H1 (cell line): ENCODE measurements at regions not wholly inside any gene's neighbourhood (a gene's known extent, or its start where the extent isn't known, plus 50 kb on each side); places are given as distances from the start of the nearest gene placed in this dataset.

ENCODE experiments used
- CTCF ChIA-PET: fragments of 300-600 bp; sonication (Branson Sonifier 250); formaldehyde crosslinking; loops from one replicate; lab custom pipeline; 2021; ENCODE audit not compliant: partially characterized antibody; lab: Charles Lee
- POLR2A ChIA-PET: fragments of 300-600 bp; sonication (Branson Sonifier 250); formaldehyde crosslinking; loops from one replicate; lab custom pipeline; 2021; ENCODE audit warnings: inconsistent platforms; ENCODE audit not compliant: partially characterized antibody; lab: Charles Lee
- DNase-seq, 2 experiments: peaks; one replicate each; pipeline versions ENCODE4 v3.0.0 to v3.0.0-alpha.2; 2010 to 2022; ENCODE audit warnings: low spot score in 2 of 2, low read depth in 1 of 2, mixed read lengths in 1 of 2
- FAIRE-seq: peaks from 2 replicates; lab custom pipeline; 2011; peaks lifted over from hg19 to GRCh38; lab: Jason Lieb, UNC
- H2AFZ ChIP-seq: 2 replicates; pipeline ENCODE4 v1.8.1; 2012; ENCODE audit warnings: low read length, inconsistent platforms
- H2AK5ac ChIP-seq: 2 replicates; pipeline ENCODE4 v1.6.1; 2013; ENCODE audit warnings: low read depth, low read length
- H2BK120ac ChIP-seq: replicated peaks from 2 replicates; pipeline ENCODE3; 2013; ENCODE audit warnings: low read depth, low read length, inconsistent platforms
- H2BK12ac ChIP-seq: 2 replicates; pipeline ENCODE4 v1.6.1; 2013; ENCODE audit warnings: low read depth, low read length
- H2BK15ac ChIP-seq: 2 replicates; pipeline ENCODE4 v1.6.1; 2013; ENCODE audit warnings: low read length
- H2BK20ac ChIP-seq: 2 replicates; pipeline ENCODE4 v1.6.1; 2013; ENCODE audit warnings: low read length
- H2BK5ac ChIP-seq: 2 replicates; pipeline ENCODE4 v1.6.1; 2013; ENCODE audit warnings: low read depth, low read length
- H3K14ac ChIP-seq: 2 replicates; pipeline ENCODE4 v1.6.1; 2013; ENCODE audit warnings: inconsistent platforms; ENCODE audit not compliant: insufficient read length
- H3K18ac ChIP-seq: 2 replicates; pipeline ENCODE4 v1.6.1; 2013; ENCODE audit warnings: low read length; ENCODE audit errors: extremely low read depth
- H3K23ac ChIP-seq: 2 replicates; pipeline ENCODE4 v1.6.1; 2013; ENCODE audit warnings: inconsistent platforms; ENCODE audit not compliant: insufficient read length
- H3K23me2 ChIP-seq: 2 replicates; pipeline ENCODE4 v1.6.1; 2013; ENCODE audit warnings: low read depth, low read length
- H3K27ac ChIP-seq: 2 replicates; pipeline ENCODE4 v1.6.1; 2011; ENCODE audit warnings: low read depth, low read length, inconsistent platforms
- H3K27me3 ChIP-seq, 4 experiments: replicated peaks in 1 of 4; 1 replicate in 1 of 4; 2 replicates in 3 of 4; pipeline versions ENCODE4 v1.6.1 to v1.8.1; 2011 to 2013; ENCODE audit warnings: low read length in 3 of 4, mild to moderate bottlenecking in 3 of 4, inconsistent platforms in 2 of 4, mixed read lengths in 2 of 4, moderate library complexity in 1 of 4; ENCODE audit not compliant: control insufficient read depth in 3 of 4, insufficient read depth in 3 of 4; ENCODE audit errors: extremely low read depth in 1 of 4
- H3K36me3 ChIP-seq, 4 experiments: 2 replicates each; pipeline versions ENCODE4 v1.6.1 to v1.8.1; 2011 to 2013; ENCODE audit warnings: mild to moderate bottlenecking in 4 of 4, low read length in 3 of 4, moderate library complexity in 2 of 4, control low read depth in 1 of 4, inconsistent platforms in 1 of 4; ENCODE audit not compliant: insufficient read depth in 4 of 4, control insufficient read depth in 2 of 4
- H3K4ac ChIP-seq: replicated peaks from 2 replicates; pipeline ENCODE3; 2013; ENCODE audit warnings: low read length, low read depth, mixed read lengths, inconsistent platforms; ENCODE audit not compliant: insufficient read length
- H3K4me1 ChIP-seq, 4 experiments: replicated peaks in 1 of 4; 1 replicate in 1 of 4; 2 replicates in 3 of 4; pipeline versions ENCODE4 v1.6.1 to v1.8.1; 2011 to 2013; ENCODE audit warnings: low read length in 3 of 4, inconsistent platforms in 2 of 4, mixed read lengths in 1 of 4; ENCODE audit not compliant: insufficient read depth in 4 of 4, control insufficient read depth in 3 of 4
- H3K4me2 ChIP-seq, 2 experiments: 2 replicates each; pipeline versions ENCODE4 v1.6.1 to v1.8.1; 2011 to 2013; ENCODE audit warnings: low read depth in 2 of 2, low read length in 2 of 2, control low read depth in 1 of 2, inconsistent platforms in 1 of 2, mild to moderate bottlenecking in 1 of 2; ENCODE audit not compliant: insufficient read depth in 1 of 2
- H3K4me3 ChIP-seq, 4 experiments: fragments of 200-600, 300-600 bp in 1 of 4; sonication (generic), shearing (Covaris generic), sonication (Bioruptor Twin) in 1 of 4; 2 replicates each; pipeline versions ENCODE4 v1.5.1 to v1.8.1; 2011 to 2016; ENCODE audit warnings: low read length in 4 of 4, low read depth in 3 of 4, control low read depth in 2 of 4, inconsistent platforms in 2 of 4, mild to moderate bottlenecking in 2 of 4, mixed read lengths in 1 of 4, moderate library complexity in 1 of 4; ENCODE audit not compliant: insufficient read depth in 2 of 4; ENCODE audit errors: extremely low read depth in 1 of 4
- H3K56ac ChIP-seq: replicated peaks from 2 replicates; pipeline ENCODE3; 2013; ENCODE audit warnings: low read depth, mild to moderate bottlenecking, mixed read lengths, low read length, inconsistent platforms; ENCODE audit not compliant: insufficient read length
- H3K79me1 ChIP-seq: 2 replicates; pipeline ENCODE4 v1.6.1; 2013; ENCODE audit warnings: low read depth, low read length, control low read depth
- H3K79me2 ChIP-seq, 2 experiments: 2 replicates each; pipeline versions ENCODE4 v1.6.1 to v1.8.1; 2012 to 2013; ENCODE audit warnings: low read length in 2 of 2, mild to moderate bottlenecking in 2 of 2, inconsistent platforms in 1 of 2; ENCODE audit not compliant: insufficient read depth in 2 of 2, control insufficient read depth in 1 of 2
- H3K9ac ChIP-seq, 4 experiments: replicated peaks in 1 of 4; 1 replicate in 1 of 4; 2 replicates in 3 of 4; pipeline versions ENCODE4 v1.6.1 to v1.8.1; 2011 to 2013; ENCODE audit warnings: low read depth in 3 of 4, low read length in 3 of 4, control low read depth in 2 of 4, mild to moderate bottlenecking in 2 of 4, moderate library complexity in 2 of 4, inconsistent platforms in 1 of 4; ENCODE audit errors: extremely low read depth in 1 of 4
- H3K9me3 ChIP-seq, 2 experiments: 2 replicates each; pipeline versions ENCODE4 v1.6.1 to v1.8.1; 2012 to 2013; ENCODE audit warnings: mild to moderate bottlenecking in 2 of 2, moderate library complexity in 2 of 2, control low read depth in 1 of 2, inconsistent platforms in 1 of 2, low read depth in 1 of 2, low read length in 1 of 2, mixed read lengths in 1 of 2; ENCODE audit not compliant: insufficient read depth in 2 of 2
- H4K20me1 ChIP-seq, 2 experiments: replicated peaks in 1 of 2; 2 replicates each; pipeline versions ENCODE3 to v1.8.1; 2011 to 2013; ENCODE audit warnings: inconsistent platforms in 2 of 2, low read length in 2 of 2, mild to moderate bottlenecking in 1 of 2; ENCODE audit not compliant: insufficient read depth in 2 of 2, control insufficient read depth in 1 of 2
- H4K5ac ChIP-seq: 2 replicates; pipeline ENCODE4 v1.6.1; 2013; ENCODE audit warnings: low read length, low read depth, mixed read lengths, inconsistent platforms; ENCODE audit not compliant: insufficient read length
- H4K8ac ChIP-seq: 2 replicates; pipeline ENCODE4 v1.8.0; 2013; ENCODE audit warnings: mild to moderate bottlenecking, moderate library complexity, low read length, inconsistent platforms; ENCODE audit not compliant: insufficient read depth; ENCODE audit errors: extremely low read depth
- H4K91ac ChIP-seq: replicated peaks from 2 replicates; pipeline ENCODE3; 2013; ENCODE audit warnings: low read length, mixed read lengths, inconsistent platforms; ENCODE audit not compliant: insufficient read length
- ATF3 ChIP-seq: IDR thresholded peaks from 2 replicates; pipeline ENCODE4 v1.6.1; 2011; ENCODE audit warnings: low read depth, mild to moderate bottlenecking, low read length; ENCODE audit not compliant: insufficient read depth
- EZH2 ChIP-seq: fragments of 200-600 bp; sonication (generic); IDR thresholded peaks from 2 replicates; pipeline ENCODE4 v1.7.1; 2012; ENCODE audit warnings: low read depth, mild to moderate bottlenecking, moderate library complexity, low read length, inconsistent platforms; ENCODE audit not compliant: severe bottlenecking
- NANOG ChIP-seq: IDR thresholded peaks from 2 replicates; pipeline ENCODE4 v1.6.1; 2011; ENCODE audit warnings: low read length, low read depth, mild to moderate bottlenecking, inconsistent platforms; ENCODE audit not compliant: insufficient read depth, poor library complexity, severe bottlenecking
- PHF8 ChIP-seq: fragments of 200-600 bp; sonication (generic); conservative IDR thresholded peaks from 2 replicates; pipeline ENCODE4 v1.7.1; 2012; ENCODE audit warnings: low read depth, mild to moderate bottlenecking, inconsistent platforms, low read length, moderate library complexity
- POLR2AphosphoS5 ChIP-seq: IDR thresholded peaks from 2 replicates; pipeline ENCODE4 v1.6.1; 2011; ENCODE audit warnings: low read depth, low read length
- TCF12 ChIP-seq: IDR thresholded peaks from 2 replicates; pipeline ENCODE4 v1.6.1; 2011; ENCODE audit warnings: low read depth, mild to moderate bottlenecking, low read length
- WGBS, 2 experiments: shearing (Covaris generic) in 1 of 2; methylation state at CpG; one replicate each; pipeline versions ENCODE4 v1.1.6 to v1.1.7; 2013 to 2015; ENCODE audit warnings: low lambda C conversion rate in 2 of 2, mixed read lengths in 2 of 2, inconsistent platforms in 1 of 2, low coverage in 1 of 2, missing lambda C conversion rate in 1 of 2; ENCODE audit not compliant: insufficient replicate concordance in 2 of 2, insufficient coverage in 1 of 2, insufficient read length in 1 of 2; ENCODE audit errors: extremely low coverage in 1 of 2, missing lambda C conversion rate in 1 of 2; 5-methylcytosine and 5-hydroxymethylcytosine counted together

GRCh38 chr7:108838198-108838597, 268.5 kb downstream of the DNAJB9 start:
- Histone ChIP-seq H3K18ac (no peak overlapping the region), H3K4ac (no peak overlapping the region), H3K23ac (no peak overlapping the region), H3K36me3 (no peaks in the 10 kb centered on the region), H3K56ac (no peak overlapping the region), H4K20me1 (no peaks in the 10 kb centered on the region), H4K8ac (no peak overlapping the region), H3K14ac (no peak overlapping the region), H4K5ac (no peak overlapping the region), H2AFZ (0 out of 2 replicates have a peak overlapping the region, but pooled peaks have one; percentile 19), H3K79me1 (no peaks in the 10 kb centered on the region), H4K91ac (no peak overlapping the region), H3K4me1 (no peaks in the 10 kb centered on the region), H2BK20ac (no peak overlapping the region), H3K79me2 (no peaks in the 10 kb centered on the region), H3K23me2 (no peaks in the 10 kb centered on the region), H3K27me3 (peaks cover 0 to 1% (median 0%) of the 10 kb centered on the region in 4 experiments; a peak in 1 of 7 replicates), H3K4me3 (no peak overlapping the region), H3K9me3 (no peaks in the 10 kb centered on the region), H2AK5ac (no peak overlapping the region), H2BK5ac (no peak overlapping the region), H2BK12ac (no peak overlapping the region), H3K4me2 (no peak overlapping the region), H2BK120ac (no peak overlapping the region), H2BK15ac (no peak overlapping the region), H3K27ac (no peak overlapping the region), H3K9ac (no peak overlapping the region)
- WGBS, 2 experiments: 87% methylated on average over 4 of the region's 4 CpGs; no CpG with 5 or more reads in 1 of the 2 experiments
- ChIA-PET POLR2A (no interaction called here), CTCF (interaction anchor here (1.0 kb wide), 1 partner anchor 619 kb away, joined by 3 read pairs; no protein-coding TSS in a partner anchor)
- FAIRE-seq (no peak), DNase-seq (no peak)
- TF ChIP-seq EZH2 (no peak), POLR2AphosphoS5 (no peak), ATF3 (no peak), PHF8 (no peak), NANOG (no peak), TCF12 (no peak)
